GM18499 (cell line): ENCODE measurements at regions not wholly inside any gene's neighbourhood (a gene's known extent, or its start where the extent isn't known, plus 50 kb on each side); places are given as distances from the start of the nearest gene placed in this dataset.

Source experiments
- ATAC-seq: cut with Tn5 transposase; IDR thresholded peaks from one replicate; pipeline ENCODE4 v1.9.1; 2021; ENCODE audit warnings: moderate number of reproducible peaks; ENCODE audit not compliant: insufficient read depth, unreplicated experiment

- no peak for ATAC-seq
Measured at GRCh38 chr2:39512941-39513340, 75.9 kb upstream of the MAP4K3 start.

DNA sequence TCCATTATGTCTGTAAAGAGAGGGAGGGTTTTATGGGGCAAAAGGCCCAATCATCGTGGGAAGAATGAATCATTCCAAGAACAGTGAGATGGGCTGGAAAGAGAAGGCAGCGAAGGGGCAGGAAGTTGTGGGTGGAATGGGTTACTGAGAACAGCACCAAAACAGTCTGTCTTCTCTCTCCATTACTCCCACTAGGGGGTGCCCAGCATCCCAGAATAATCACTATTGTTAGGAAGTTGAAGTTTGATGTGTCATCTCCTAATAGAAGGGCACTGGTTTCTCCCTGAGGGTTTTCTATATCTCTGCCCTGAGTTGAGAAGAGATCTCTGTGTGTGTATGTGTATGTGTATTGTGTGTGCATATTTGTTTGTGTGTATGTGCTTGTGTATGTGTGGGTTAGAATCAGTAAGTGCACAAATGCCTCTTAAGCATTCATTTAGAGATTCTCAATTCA is 76.6 kb upstream of the MAP4K3 start:
- peak; percentile 86 for ATAC-seq

- ATAC-seq, result no peak
Measured at GRCh38 chr2:39514825-39515224, 77.7 kb upstream of the MAP4K3 start.

- no peak for ATAC-seq
Measured at GRCh38 chr2:39515273-39515896, 78.3 kb upstream of the MAP4K3 start.

DNA sequence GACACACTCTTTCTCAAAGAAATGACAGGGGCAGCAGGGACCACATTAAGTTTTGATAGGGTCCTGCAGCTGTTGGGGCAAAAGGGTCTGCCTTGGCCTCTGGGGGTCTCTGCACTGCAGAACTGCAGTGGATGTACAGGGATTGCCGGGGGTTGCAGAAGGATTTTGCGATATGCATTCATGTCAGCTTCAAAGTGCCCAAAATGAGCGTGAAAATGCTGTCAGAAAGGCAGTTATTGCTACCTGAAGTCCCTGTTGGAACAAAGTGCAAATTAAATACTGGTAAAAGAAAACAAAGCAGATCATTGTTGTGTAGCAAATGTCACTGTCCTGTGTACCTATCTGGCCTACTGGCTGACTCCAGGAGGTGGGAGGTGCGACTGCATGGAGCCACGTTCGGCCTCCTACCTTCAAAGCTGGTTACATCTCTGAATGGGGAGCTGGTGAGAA is 78.8 kb upstream of the MAP4K3 start:
- no peak for ATAC-seq

DNA sequence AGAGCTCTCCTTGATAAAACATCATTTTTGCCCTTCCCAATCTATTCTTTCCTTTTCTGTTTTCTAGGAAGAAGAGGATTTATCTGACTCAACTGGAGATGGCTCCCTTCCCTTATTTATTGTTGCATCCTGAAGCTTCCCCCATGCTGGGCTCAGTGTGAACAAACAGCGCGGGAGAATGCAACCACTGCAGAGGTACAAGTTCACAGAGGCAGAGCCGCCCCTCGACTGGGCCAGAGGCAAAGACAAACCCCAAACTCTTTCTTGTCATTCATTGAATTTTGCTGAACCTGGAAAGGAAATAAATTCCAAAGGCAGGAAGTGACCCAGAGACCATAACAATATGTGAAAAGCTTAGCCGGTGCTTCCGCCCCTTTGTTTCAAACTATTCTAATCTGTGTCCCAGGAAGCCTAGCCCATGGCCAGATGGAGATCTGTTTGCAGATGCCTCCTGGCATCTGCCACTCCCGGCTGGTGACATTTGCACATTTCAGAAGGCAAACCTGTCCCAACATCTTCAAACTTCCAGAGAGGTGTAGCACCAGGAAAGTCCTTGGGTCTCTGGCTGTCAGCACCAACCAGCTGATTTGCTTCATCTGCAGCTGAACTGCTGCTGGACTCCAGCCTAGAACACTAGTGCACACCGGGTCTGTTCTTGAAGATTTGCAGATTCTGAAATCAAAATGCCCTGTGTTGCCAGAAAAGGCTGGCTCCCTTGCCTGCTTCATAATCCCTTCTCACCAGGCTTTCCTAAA is 79.4 kb upstream of the MAP4K3 start:
- no peak for ATAC-seq

- no peak for ATAC-seq
Measured at GRCh38 chr2:39517102-39517436, 80.0 kb upstream of the MAP4K3 start.

DNA sequence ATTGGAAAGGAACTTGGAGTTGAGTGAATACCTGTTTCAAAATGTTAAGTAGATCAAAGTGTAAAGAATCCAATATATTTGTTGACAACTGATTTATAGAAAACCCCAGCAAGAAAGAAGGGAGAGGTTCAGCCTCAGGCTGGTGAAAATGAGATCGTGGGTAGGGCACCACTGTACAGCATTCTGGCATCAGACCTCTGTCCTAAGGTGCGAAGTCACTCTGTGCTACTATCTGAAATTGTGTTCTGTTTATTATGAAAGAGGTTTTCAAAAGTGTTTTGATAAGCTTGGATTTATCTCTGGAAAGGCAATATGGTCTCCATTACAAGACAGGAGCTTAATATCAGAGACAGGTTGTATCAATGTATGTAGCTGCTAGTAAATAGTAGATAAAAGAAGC is 80.5 kb upstream of the MAP4K3 start:
- ATAC-seq, result no peak

DNA sequence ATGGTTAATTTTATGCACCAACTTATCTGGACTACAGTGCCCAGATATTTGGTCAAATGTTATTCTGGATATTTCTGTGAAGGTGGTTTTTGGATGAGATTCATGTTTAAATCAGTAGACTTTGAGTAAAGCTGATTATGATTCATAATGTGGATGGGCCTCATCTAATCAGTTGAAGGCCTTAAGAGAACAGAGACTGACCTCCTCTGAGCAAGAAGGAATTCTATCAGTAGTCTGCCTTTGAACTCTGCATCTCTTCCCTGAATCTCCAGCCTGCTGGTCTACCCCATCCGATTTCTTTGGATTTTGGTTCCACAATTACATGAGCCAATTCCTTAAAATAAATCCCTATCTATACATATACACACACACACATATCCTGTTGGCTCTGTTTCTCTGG is 82.8 kb upstream of the MAP4K3 start:
- ATAC-seq, result no peak

- no peak for ATAC-seq
Measured at GRCh38 chr2:39521876-39522517, 84.9 kb upstream of the MAP4K3 start.

GRCh38 chr2:39522518-39522877 is 85.4 kb upstream of the MAP4K3 start:
- ATAC-seq, result no peak

DNA sequence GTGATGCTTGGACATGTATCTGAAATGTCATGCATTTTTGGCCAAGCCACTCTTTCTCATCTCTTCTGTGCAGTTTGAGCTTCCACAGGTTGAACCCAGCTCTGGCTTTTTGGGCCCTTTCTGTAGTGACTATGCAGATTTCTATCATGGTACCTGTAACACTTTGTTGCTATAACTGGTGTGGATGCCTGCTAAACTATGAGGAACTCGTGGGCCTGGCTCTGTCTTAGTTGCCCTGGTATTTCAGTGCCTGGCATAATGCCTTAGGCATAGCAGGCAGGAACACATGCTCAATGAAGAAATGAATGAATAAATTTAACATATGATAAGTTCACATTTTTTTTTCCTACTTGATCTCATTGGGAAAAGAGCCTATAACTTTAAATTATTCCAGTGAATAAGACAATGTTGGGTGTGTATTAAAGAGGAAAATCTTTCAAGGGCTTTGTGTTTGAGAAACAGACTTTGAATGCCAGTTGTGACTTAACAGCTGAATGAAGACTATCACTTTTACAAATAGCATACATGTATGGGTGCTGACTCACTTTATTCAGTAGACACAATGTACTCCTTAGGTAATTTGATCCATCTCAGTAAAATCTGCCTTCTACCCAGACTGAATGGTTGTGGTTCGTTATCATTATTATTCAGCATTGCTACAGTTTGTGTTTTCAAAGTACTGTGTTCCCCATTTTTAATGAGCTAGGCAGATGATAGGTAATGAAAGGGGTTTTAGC is 86.4 kb upstream of the MAP4K3 start:
- no peak for ATAC-seq

GRCh38 chr2:39524061-39524460 is 87.0 kb upstream of the MAP4K3 start:
- ATAC-seq, result no peak

DNA sequence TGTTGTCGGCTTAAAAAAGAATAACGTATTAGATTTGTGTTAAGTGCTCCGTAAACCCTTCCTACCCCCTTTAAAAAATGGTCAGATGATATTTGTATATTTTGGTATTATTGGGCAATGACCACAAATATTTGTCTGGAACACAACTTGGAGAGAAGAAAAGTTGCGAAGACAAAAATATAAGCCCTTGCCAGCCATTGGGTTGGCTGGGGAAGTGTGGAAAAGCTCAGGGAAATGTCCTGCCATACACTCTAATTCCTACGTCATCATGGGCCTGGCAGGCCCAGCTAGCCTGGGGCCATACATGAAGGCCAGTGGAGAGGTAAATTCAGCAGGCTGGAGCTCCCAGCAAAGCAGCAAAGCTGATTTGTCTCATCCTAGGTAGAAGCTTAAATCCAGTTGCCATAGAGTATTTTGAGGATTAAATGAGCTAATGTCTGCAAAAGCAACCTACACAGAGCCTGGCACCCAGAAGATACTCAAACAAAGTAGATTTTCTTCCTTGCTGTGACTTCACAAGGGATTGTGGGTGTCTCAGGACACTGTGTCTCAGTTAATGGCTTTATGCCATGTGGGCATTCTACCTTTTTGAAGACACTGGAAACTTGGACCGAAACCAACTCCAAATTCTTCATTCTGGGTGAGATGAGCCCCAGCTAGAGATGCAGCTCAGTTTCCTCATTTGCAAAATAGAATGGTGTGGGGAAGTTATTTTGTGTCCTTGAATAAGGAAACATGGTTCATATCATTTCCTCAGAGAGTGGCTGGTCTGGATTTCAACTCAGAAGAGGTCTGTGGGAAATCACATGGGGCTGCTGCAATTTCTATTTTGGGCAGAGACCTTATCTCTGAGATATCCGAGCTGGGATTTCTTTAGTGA is 87.9 kb upstream of the MAP4K3 start:
- ATAC-seq, result no peak

GRCh38 chr2:39525636-39526412 is 88.7 kb upstream of the MAP4K3 start:
- ATAC-seq, result no peak

DNA sequence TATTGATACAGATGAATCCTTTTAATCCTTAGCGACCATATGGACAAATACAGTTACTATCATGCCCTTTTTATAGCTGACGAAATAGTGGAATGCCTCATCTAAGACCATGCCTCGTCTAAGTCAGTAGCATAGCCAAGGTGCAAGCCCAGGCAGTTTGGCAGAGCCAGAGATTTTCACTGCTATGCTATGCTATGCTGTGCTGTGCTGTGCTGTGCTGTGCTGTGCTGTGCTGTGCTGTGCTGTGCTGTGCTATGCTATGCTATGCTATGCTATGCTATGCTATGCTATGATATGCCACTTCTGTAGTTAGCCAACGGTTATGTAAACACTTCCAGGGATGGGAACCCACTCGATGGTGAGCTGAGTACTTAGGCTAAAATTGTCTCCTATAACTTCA is 91.6 kb upstream of the MAP4K3 start:
- no peak for ATAC-seq

GRCh38 chr2:39529836-39530235 is 92.8 kb upstream of the MAP4K3 start:
- no peak for ATAC-seq

- no peak for ATAC-seq
Measured at GRCh38 chr2:39530411-39530866, 93.4 kb upstream of the MAP4K3 start.

DNA sequence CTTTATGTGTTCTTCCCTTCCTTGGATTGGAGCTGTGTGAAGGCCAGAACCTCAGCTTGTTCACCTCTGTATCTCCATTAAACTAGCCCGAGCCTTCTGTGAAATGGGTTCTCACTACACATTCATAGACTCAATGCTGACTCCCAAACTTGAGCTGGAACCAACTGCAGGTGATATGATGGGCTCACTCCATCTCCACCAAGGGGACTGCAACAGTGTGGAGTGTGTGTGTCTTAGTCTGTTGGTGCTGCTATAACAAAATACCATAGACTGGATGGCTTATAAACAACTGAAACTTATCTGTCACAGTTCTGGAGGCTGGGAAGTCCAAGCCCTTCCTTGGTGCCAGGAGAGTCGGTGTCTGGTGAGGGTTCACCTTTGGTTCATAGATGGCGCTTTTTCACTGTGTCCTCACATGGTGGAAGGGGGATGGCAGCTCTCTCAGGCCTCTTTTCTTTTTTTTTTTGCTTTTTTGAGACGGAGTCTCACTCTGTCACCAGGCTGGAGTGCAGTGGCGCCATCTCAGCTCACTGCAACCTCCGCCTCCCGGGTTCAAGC is 94.2 kb upstream of the MAP4K3 start:
- ATAC-seq, result no peak
